SU-DHL-6 (cell line): ENCODE measurements at regions not wholly inside any gene's neighbourhood (a gene's known extent, or its start where the extent isn't known, plus 50 kb on each side); places are given as distances from the start of the nearest gene placed in this dataset.

Source experiments
- H2AFZ ChIP-seq: fragments of 200-600 bp; sonication (generic); 2 replicates; pipeline ENCODE4 v1.6.1; 2014; ENCODE audit warnings: low read depth, mild to moderate bottlenecking, moderate library complexity, mixed read lengths, antibody characterized with exemption, low read length; ENCODE audit not compliant: severe bottlenecking
- H3F3A ChIP-seq: fragments of 200-600 bp; shearing (Covaris generic); 2 replicates; pipeline ENCODE4 v1.6.0; 2016; ENCODE audit warnings: antibody characterized with exemption, mild to moderate bottlenecking; ENCODE audit not compliant: insufficient read depth
- H3K27ac ChIP-seq: fragments of 200-600 bp; sonication (generic); 2 replicates; pipeline ENCODE4 v1.5.1; 2016; ENCODE audit warnings: low read depth, mild to moderate bottlenecking, low read length, moderate library complexity, mixed read lengths
- H3K27me3 ChIP-seq: fragments of 200-600 bp; sonication (generic), shearing (Covaris generic); 2 replicates; pipeline ENCODE4 v1.6.0; 2014; ENCODE audit warnings: mild to moderate bottlenecking, low read length
- H3K36me3 ChIP-seq: fragments of 200-600 bp; sonication (generic); 2 replicates; pipeline ENCODE4 v1.6.1; 2014; ENCODE audit warnings: mild to moderate bottlenecking, low read length, mixed read lengths
- H3K4me2 ChIP-seq: fragments of 300-600, 200-600 bp; shearing (Covaris generic), sonication (generic); 2 replicates; pipeline ENCODE4 v1.6.0; 2014; ENCODE audit warnings: low read length, low read depth, mild to moderate bottlenecking; ENCODE audit not compliant: poor library complexity, severe bottlenecking
- H3K4me3 ChIP-seq: fragments of 200-600 bp; sonication (generic); 2 replicates; pipeline ENCODE4 v1.5.1; 2014; ENCODE audit warnings: antibody characterized with exemption, low read length, mild to moderate bottlenecking, mixed read lengths; ENCODE audit not compliant: insufficient read depth, poor library complexity, severe bottlenecking
- H3K79me2 ChIP-seq: fragments of 200-600 bp; sonication (generic); 2 replicates; pipeline ENCODE4 v1.6.1; 2014; ENCODE audit warnings: mild to moderate bottlenecking, low read length, moderate library complexity; ENCODE audit not compliant: insufficient read depth
- H3K9ac ChIP-seq: fragments of 200-600 bp; sonication (generic); 2 replicates; pipeline ENCODE4 v1.7.0; 2014; ENCODE audit warnings: mild to moderate bottlenecking, low read length
- H3K9me2 ChIP-seq: fragments of 200-600 bp; sonication (generic); replicated peaks from 2 replicates; pipeline ENCODE4 v1.6.1; 2014; ENCODE audit warnings: low read length; ENCODE audit not compliant: insufficient read depth
- H3K9me3 ChIP-seq: fragments of 200-600 bp; sonication (generic); 2 replicates; pipeline ENCODE4 v1.6.1; 2014; ENCODE audit warnings: low read length, mixed read lengths; ENCODE audit not compliant: insufficient read depth
- H4K20me1 ChIP-seq: fragments of 200-600 bp; sonication (generic); 2 replicates; pipeline ENCODE4 v1.6.1; 2014; ENCODE audit warnings: low read depth, mild to moderate bottlenecking, antibody characterized with exemption, low read length, moderate library complexity, mixed read lengths
- CTCF ChIP-seq: fragments of 200-600 bp; sonication (generic); IDR thresholded peaks from one replicate; pipeline ENCODE4 v1.5.1; 2017; ENCODE audit warnings: antibody characterized with exemption, mild to moderate bottlenecking, low read length, moderate library complexity; ENCODE audit not compliant: insufficient read depth, poor library complexity, severe bottlenecking
- EZH2phosphoT487 ChIP-seq: fragments of 200-600 bp; sonication (generic), shearing (Covaris generic); conservative IDR thresholded peaks from 2 replicates; pipeline ENCODE4 v1.6.1; 2018; ENCODE audit warnings: mild to moderate bottlenecking, antibody characterized with exemption, low read length, moderate library complexity, mixed read lengths

GRCh38 chr6:137363805-137364138 is 130.4 kb downstream of the OLIG3 start:
- Histone ChIP-seq H3K9me3 (no peaks in the 10 kb centered on the region), H3K79me2 (no peaks in the 10 kb centered on the region), H3K27me3 (no peaks in the 10 kb centered on the region), H2AFZ (no peak overlapping the region), H3K4me2 (no peak overlapping the region), H3K36me3 (no peaks in the 10 kb centered on the region), H3K4me3 (no peak overlapping the region), H3K9me2 (no peaks in the 10 kb centered on the region), H3F3A (no peaks in the 10 kb centered on the region), H4K20me1 (no peaks in the 10 kb centered on the region), H3K9ac (no peak overlapping the region), H3K27ac (no peak overlapping the region)
- no peak for TF ChIP-seq EZH2phosphoT487
- TF ChIP-seq CTCF, result no peak

- Histone ChIP-seq H3K4me2 (no peak overlapping the region), H2AFZ (no peak overlapping the region), H3K4me3 (no peak overlapping the region), H3K9me3 (no peaks in the 10 kb centered on the region), H3K9ac (no peak overlapping the region), H3K9me2 (no peaks in the 10 kb centered on the region), H3K79me2 (no peaks in the 10 kb centered on the region), H3K27ac (no peak overlapping the region), H3F3A (no peaks in the 10 kb centered on the region), H4K20me1 (no peaks in the 10 kb centered on the region), H3K36me3 (no peaks in the 10 kb centered on the region), H3K27me3 (no peaks in the 10 kb centered on the region)
- TF ChIP-seq EZH2phosphoT487 (no peak), CTCF (no peak)
Measured at GRCh38 chr6:137362878-137363804, 131.1 kb downstream of the OLIG3 start.

GRCh38 chr6:137361701-137362100 is 132.5 kb downstream of the OLIG3 start:
- Histone ChIP-seq H2AFZ (no peak overlapping the region), H3K27me3 (no peaks in the 10 kb centered on the region), H3K9me2 (no peaks in the 10 kb centered on the region), H4K20me1 (no peaks in the 10 kb centered on the region), H3F3A (no peaks in the 10 kb centered on the region), H3K4me3 (no peak overlapping the region), H3K27ac (no peak overlapping the region), H3K9ac (no peak overlapping the region), H3K36me3 (no peaks in the 10 kb centered on the region), H3K4me2 (no peak overlapping the region), H3K9me3 (no peaks in the 10 kb centered on the region), H3K79me2 (no peaks in the 10 kb centered on the region)
- TF ChIP-seq CTCF (no peak), EZH2phosphoT487 (no peak)
